Motor neuron (in vitro differentiated cells): ENCODE measurements at regions not wholly inside any gene's neighbourhood (a gene's known extent, or its start where the extent isn't known, plus 50 kb on each side); places are given as distances from the start of the nearest gene placed in this dataset.
A peak's percentile ranks its signal among the peaks of the same experiment; 100 is the strongest.

Experiments used
- ATAC-seq, 8 experiments: fragments of 200-7000 bp; cut with Tn5 transposase; replicated peaks in 6 of 8; 2 replicates each; pipeline ENCODE4 v1.8.0; 2021; ENCODE audit warnings: mild to moderate bottlenecking in 8 of 8, moderate library complexity in 8 of 8
- H3K27ac ChIP-seq, 2 donors: fragments of 250-450 bp; sonication (Bioruptor Pico); 2 replicates each; pipeline ENCODE4 v1.9.0; 2021; ENCODE audit warnings: antibody characterized with exemption in 2 of 2, mild to moderate bottlenecking in 2 of 2, moderate library complexity in 1 of 2
- H3K4me1 ChIP-seq, 2 donors: fragments of 250-450 bp; sonication (Bioruptor Pico); replicated peaks in 1 of 2; 2 replicates each; pipeline ENCODE4 v1.6.1; 2021; ENCODE audit warnings: antibody characterized with exemption in 2 of 2, mild to moderate bottlenecking in 2 of 2, moderate library complexity in 1 of 2
- H3K4me3 ChIP-seq, 5 donors: fragments of 250-450 bp; sonication (Bioruptor Pico); 2 replicates each; pipeline ENCODE4 v1.9.0; 2021; ENCODE audit warnings: antibody characterized with exemption in 5 of 5, mild to moderate bottlenecking in 5 of 5, moderate library complexity in 4 of 5
- WGBS, 10 experiments: fragments of 450-650 bp; shearing (Covaris generic); methylation state at CpG; one replicate each; pipeline ENCODE4 v1.0.0; 2022; 5-methylcytosine and 5-hydroxymethylcytosine counted together
- in situ Hi-C, 9 experiments: fragments of 400-800 bp; cut with MboI; loops; one replicate each; pipeline ENCODE4 v1.15.0; 2021; ENCODE audit warnings: low sequenced_read_pairs in 9 of 9, low pct_unique_long_range_greater_than_20kb in 2 of 9; ENCODE audit not compliant: unreplicated experiment in 9 of 9

DNA sequence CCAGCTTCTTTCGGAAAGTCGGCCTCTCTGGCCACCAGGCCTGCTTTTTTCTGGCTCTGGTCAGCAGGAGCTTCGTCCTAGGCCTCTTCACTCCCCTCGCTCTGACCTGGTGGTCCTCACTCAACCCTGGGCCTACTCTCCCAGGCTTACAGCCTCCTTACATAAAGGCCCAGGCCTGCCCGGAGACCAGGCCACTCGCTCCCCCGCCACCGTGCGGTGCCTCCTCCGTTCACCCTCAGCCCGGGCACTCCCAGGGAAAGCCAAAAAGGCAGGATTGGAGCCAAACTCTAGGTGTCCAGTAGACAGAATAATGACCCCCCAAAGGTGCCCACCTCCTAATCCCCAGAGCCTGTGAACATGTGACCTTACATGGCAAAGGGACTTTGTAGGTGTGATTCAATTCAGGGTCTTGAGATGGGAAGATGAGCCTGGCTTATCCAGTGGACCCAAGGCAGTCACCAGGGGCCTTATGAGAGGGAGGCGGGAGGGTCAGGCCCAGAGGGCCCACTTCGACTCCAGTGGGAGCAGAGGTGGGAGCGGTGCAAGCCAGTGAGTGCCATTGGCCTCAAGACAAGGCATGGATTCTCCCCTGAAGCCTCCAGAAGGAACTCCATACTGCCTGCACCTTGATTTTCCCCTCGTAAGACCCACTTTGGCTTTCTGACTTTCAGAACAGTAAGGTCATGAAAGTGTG lies 118.6 kb upstream of the PTPN1 start:
- no peak for ATAC-seq
- Histone ChIP-seq H3K4me1 (no peaks in the 10 kb centered on the region), H3K27ac (no peak overlapping the region), H3K4me3 (no peak overlapping the region)
- WGBS, 10 experiments, result 72 to 100% (median 90%) methylated on average over 1 to 10 of the region's 15 CpGs
- in situ Hi-C loops, result no loop called here

DNA sequence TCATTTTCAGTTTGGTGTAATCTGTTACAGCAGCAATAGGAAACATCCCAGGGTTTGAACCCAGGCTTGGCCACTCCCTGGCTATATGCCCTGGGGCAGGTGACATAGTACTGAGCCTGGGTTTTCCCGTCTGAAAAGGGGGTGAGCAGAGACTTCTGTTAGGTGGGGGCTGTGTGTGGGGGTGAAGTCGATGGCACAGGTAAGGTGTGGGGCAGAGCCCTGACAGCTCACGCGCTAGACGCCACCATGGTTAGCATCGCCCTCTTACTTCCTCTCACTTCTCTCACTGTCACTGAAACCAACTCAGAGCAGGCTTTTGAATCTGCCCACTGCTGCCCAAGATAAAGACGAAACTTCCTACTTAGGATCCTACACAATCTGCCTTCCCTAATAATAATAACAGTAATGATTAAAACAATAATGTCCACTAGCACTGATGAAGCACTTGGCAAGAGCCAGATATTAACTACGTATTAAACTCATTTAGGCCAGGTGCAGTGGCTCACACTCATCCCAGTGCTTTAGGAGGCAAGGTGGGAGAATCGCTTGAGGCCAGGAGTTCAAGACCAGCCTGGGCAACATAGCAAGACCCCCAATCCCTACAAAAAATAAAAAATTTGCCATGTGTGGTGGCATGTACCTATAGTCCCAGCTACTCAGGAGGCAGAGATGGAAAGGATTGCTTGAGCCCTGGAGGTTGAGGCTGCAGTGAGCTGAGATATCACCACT lies 117.9 kb upstream of the PTPN1 start:
- in situ Hi-C loops, result no loop called here
- no peak overlapping the region for H3K27ac ChIP-seq
- no peaks in the 10 kb centered on the region for H3K4me1 ChIP-seq
- no peak for ATAC-seq
- H3K4me3 ChIP-seq, result no peak overlapping the region
- WGBS, 10 experiments, result 60 to 100% (median 97%) methylated on average over 1 to 5 of the region's 9 CpGs; no CpG with 5 or more reads in 3 of the 10 experiments

DNA sequence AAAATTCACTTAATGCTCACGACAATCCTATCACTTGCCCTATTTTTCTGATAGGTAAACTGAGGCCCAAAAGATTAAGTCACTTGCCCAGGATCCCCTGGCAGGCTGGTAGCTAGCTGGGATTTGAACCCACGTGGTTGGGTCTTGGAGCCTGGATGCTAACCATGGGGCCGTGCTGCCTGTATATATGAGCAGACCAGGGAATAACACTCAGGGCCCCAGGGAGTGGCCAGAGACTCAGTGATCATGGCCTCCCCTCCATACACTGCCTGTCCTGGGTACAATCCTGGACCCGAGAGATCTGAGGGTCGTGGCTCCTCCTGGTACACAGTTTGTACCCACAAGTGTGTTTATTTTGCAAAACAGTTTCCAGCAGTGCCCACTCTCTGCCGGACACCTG lies 116.9 kb upstream of the PTPN1 start:
- H3K4me3 ChIP-seq, result no peak overlapping the region
- no peaks in the 10 kb centered on the region for H3K4me1 ChIP-seq
- WGBS, 10 experiments, result 0 to 100% (median 81%) methylated on average over 1 to 5 of the region's 6 CpGs; no CpG with 5 or more reads in 4 of the 10 experiments
- no peak for ATAC-seq
- in situ Hi-C loops, result no loop called here
- no peak overlapping the region for H3K27ac ChIP-seq

DNA sequence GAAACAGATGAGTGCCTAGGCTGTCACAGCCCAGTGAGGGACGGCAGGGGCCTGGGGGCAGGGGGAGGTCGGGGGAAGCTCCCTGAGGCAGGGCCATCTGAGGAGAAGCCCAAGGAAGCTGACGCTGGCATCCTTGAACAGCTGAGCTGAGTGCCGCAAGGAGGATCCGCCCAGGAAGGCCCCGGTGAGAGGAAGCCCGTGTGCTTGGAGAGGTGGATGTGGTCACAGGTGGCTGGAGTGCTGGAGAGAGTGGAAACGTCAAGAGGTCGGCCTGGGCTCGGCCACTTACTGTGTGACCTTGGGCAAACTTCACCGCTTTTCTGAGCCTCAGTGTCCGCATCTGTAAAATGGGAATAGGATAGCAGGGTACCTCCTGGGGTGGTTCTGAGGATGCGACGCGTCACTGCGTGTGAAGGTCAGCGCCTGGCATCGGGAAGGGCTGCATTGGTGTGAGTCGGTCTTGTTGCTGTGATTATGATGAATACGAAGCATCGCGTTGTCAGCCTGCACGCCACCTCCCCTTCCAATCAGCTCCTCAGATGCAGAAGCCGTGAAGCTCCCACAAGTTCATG lies 116.1 kb upstream of the PTPN1 start:
- no peak overlapping the region for H3K27ac ChIP-seq
- in situ Hi-C loops, result no loop called here
- peaks cover 3 to 5% of the 10 kb centered on the region in 2 donors for H3K4me1 ChIP-seq
- ATAC-seq, result no peak
- H3K4me3 ChIP-seq, result no peak overlapping the region
- WGBS, 10 experiments, result 74 to 95% (median 88%) methylated on average over 4 to 17 of the region's 24 CpGs; no CpG with 5 or more reads in 5 of the 10 experiments

DNA sequence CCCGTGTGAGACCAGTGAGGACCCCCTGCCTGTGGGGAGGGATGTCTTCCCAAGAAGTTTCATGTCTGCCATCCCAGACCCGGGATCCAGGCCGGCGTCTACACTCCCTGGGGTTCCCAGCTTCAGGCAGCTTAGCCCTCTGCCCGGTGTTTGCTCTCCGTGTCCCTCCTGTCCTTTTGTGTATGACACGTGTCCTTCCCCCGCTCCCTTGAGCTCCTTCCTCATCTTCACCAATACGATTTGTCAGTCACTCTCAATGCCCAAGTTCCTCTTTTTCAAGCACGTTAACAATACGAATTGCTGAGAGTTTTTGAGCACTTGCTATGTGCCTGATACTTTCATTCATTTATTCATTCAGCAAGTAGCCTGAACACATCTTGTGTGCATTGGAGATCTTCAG lies 115.6 kb upstream of the PTPN1 start:
- no peak for ATAC-seq
- in situ Hi-C loops, result no loop called here
- Histone ChIP-seq H3K4me1 (peaks cover 8 to 10% of the 10 kb centered on the region in 2 donors), H3K27ac (no peak overlapping the region), H3K4me3 (no peak overlapping the region)
- WGBS, 10 experiments, result 40 to 97% (median 73%) methylated on average over 1 to 6 of the region's 11 CpGs; no CpG with 5 or more reads in 3 of the 10 experiments

DNA sequence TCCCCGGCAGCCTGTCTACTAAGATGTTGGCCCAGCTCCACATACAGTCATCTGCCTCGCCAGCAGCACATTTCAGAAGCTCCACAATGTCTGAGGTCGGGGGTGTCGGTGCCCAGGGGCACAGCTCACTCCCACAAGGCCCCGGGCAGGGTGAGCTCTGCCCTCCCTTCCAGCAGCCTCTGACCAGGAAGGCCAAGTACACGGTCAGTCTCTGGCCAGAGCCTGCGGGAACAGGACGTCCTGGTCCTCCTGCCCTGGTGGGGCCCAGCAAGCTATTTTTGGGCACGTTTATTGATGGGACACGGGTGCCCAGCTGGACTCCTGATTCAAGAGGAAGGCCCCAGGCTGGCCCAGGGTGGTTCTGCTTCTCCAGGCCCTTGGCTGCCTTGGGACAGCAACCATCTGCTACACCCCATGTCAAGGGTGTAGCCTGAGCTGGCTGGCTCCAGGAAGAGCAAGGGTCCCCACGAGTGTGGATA lies 114.9 kb upstream of the PTPN1 start:
- no peak overlapping the region for H3K27ac ChIP-seq
- ATAC-seq, result peak in 2 of 8 experiments; percentile 35 to 82
- peaks cover 10 to 12% of the 10 kb centered on the region in 2 donors for H3K4me1 ChIP-seq
- WGBS, 10 experiments, result 0 to 80% (median 60%) methylated on average over 1 to 6 of the region's 11 CpGs; no CpG with 5 or more reads in 2 of the 10 experiments
- in situ Hi-C loops, result no loop called here
- H3K4me3 ChIP-seq, result no peak overlapping the region

DNA sequence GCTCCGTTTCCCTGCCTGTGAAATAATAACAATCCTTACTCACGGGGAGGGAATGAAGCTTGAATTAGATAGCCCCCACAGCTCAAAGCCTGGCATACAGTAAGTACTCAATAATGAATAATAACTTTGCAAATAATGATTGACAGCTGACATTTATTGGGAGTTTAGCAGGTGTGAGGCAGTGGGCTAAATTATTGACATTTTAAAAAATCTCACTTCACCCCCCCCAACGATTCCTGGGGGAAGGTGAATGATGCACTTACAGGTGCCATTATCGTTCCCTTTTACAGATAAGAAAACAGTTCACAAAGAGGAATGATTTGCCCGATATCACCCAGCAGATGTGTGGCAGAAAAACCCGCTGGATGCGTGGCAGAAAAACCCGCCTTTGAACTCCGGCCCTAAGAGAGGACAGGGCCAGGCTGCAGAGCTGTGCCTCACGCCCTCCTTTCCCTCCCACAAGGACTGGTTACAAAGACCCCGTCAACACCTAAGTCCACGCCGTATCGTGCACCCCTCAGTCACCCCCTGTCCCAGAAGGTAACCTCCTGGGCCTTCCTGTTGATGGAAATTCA lies 114.2 kb upstream of the PTPN1 start:
- H3K4me1 ChIP-seq, result peaks cover 10 to 18% of the 10 kb centered on the region in 2 donors
- ATAC-seq, result no peak
- in situ Hi-C loops, result no loop called here
- no peak overlapping the region for H3K4me3 ChIP-seq
- WGBS, 10 experiments, result 56 to 97% (median 81%) methylated on average over 2 to 7 of the region's 14 CpGs; no CpG with 5 or more reads in 4 of the 10 experiments
- H3K27ac ChIP-seq, result no peak overlapping the region

DNA sequence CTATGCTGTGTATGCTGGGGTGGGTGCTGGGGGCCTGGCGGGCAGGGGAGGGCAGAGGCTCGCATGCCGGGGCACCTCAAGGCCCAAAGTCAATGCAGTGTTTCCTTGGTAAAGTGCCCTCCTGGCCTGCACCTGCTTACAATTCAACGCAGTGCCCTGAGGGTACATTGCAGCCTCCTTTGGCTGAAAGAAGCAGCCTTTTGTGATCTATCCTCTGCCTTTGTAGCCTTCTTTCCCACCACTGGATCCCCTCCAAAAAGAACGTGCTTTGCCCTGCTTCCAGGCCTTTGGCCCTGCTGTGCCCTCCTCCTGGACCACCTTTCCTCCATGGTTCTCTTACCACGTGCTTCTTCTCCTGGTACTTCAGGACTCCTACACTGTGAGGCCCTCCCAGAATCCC lies 113.6 kb upstream of the PTPN1 start:
- no peak overlapping the region for H3K27ac ChIP-seq
- WGBS, 10 experiments, result 50 to 83% (median 70%) methylated on average over 1 to 2 of the region's 6 CpGs; no CpG with 5 or more reads in 6 of the 10 experiments
- in situ Hi-C loops, result no loop called here

DNA sequence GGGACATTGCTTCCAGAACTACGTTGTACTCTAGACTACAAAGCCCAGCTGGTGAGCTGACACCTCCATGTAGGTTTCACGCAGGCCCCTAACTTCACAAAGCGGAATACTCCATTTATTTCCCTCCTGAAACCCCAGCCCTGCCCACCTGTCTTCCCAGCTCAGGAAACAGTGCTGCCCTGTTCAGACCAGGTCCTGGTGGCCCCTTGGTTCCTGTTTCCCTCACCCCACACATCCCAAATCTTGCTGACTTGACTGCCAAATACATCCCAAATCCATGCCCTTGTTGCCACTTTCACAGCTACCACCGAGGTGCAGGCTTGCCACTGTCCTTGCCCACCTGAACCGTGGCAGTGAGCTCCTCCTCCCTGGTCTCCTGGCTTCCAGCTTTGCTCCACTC lies 113.1 kb upstream of the PTPN1 start:
- H3K4me3 ChIP-seq, result no peak overlapping the region
- 80 to 100% (median 91%) methylated on average over 1 to 2 of the region's 5 CpGs; no CpG with 5 or more reads in 6 of the 10 experiments for WGBS, 10 experiments
- no peak overlapping the region for H3K27ac ChIP-seq
- no peak for ATAC-seq
- in situ Hi-C loops, result no loop called here
- peaks cover 10 to 20% of the 10 kb centered on the region in 2 donors for H3K4me1 ChIP-seq

More for the DNA sequence above, 113.6 kb upstream of the PTPN1 start:
- ATAC-seq, result no peak
- peaks cover 10 to 20% of the 10 kb centered on the region in 2 donors for H3K4me1 ChIP-seq
- H3K4me3 ChIP-seq, result no peak overlapping the region

DNA sequence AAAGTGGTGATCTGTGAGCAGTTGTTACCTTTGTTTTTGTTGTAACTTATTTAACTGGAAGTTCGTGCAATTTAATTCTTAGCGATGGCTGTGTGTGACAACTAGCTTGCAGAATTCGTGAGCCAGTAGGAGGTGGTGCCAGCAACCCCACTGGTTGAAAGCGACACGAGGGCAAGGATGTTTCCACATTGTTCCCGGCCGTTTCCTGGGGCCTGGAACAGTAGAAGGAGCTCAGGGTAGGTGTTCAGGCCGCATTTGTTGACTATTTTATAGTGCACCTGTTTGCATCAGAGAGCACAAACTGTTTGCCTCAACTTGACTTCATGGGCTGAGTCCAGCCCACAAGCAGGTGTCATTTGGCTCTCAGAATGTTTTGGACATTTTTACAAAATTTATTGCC lies 112.1 kb upstream of the PTPN1 start:
- WGBS, 10 experiments, result 67 to 86% (median 76%) methylated on average over 1 to 8 of the region's 8 CpGs; no CpG with 5 or more reads in 4 of the 10 experiments
- no peak for ATAC-seq
- no peak overlapping the region for H3K4me3 ChIP-seq
- peaks cover 10 to 20% of the 10 kb centered on the region in 2 donors for H3K4me1 ChIP-seq
- in situ Hi-C loops, result no loop called here
- no peak overlapping the region for H3K27ac ChIP-seq

DNA sequence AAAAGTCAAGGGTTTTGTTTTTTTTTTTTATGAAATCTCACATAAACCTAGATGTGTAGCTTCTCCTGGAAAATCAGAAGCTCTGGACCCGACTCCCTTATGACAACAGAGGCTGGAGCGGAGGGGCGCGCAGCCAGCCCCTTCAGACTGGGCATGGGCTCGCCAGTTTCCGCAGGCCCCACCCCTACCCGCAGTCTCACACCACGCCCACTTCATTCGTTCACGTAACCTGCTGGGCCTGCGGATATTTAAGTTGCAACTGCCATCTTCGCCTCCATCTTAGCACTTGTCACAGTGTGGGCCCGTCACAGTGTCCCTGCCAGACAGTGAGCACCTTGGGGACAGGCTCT lies 111.7 kb upstream of the PTPN1 start:
- in situ Hi-C loops, result no loop called here
- WGBS, 10 experiments, result 20 to 100% (median 86%) methylated on average over 1 to 10 of the region's 13 CpGs; no CpG with 5 or more reads in 2 of the 10 experiments
- peak in 1 of 8 experiments; percentile 19 for ATAC-seq
- H3K4me1 ChIP-seq, result peaks cover 10 to 20% of the 10 kb centered on the region in 2 donors
- H3K27ac ChIP-seq, result no peak overlapping the region
- H3K4me3 ChIP-seq, result no peak overlapping the region

DNA sequence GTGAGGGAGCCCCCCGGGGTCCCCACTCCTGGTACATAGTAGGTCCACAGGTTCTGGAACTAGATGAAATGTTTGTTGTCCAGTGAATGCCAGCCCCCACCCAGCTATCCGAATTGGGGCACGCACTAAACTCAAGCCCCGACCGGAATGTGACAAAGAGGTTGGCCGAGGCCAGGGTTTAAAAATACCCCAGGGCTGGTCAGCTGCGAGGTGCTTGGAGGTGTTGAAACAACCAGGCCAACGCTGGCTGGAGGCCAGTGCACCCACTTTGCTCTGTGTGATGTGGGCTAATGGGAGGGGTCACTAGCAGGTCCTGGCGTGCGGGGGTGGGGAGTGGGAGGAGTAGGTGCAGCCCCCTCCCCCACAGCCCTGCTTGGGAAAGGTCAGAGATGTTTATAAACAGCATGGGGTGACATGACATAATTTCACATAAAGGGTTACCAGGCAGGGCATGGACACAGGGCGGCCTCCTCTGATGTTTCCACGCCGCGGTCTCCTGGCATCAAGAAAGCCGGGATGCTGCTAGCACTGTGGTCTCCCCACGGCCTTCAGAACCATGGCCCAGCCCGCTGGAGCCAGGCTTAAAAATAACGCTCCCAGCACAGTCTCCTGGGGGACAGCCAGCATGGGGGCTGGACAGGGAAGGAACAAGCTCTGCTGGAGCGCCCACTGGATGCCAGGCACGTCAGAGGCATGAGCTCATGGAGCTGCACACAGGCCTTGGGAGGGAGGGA lies 111.2 kb upstream of the PTPN1 start:
- 10 to 87% (median 52%) methylated on average over 2 to 6 of the region's 20 CpGs; no CpG with 5 or more reads in 6 of the 10 experiments for WGBS, 10 experiments
- Histone ChIP-seq H3K4me3 (no peak overlapping the region), H3K27ac (peak overlapping the region in 1 of 2 donors; percentile 45), H3K4me1 (peaks cover 10 to 20% of the 10 kb centered on the region in 2 donors)
- ATAC-seq, result peak in 5 of 8 experiments; percentile 28 to 67 (median 41)
- in situ Hi-C loops, result no loop called here
